ENCODE measurements at regions not wholly inside any gene's neighbourhood (a gene's known extent, or its start where the extent isn't known, plus 50 kb on each side); places are given as distances from the start of the nearest gene placed in this dataset.

DNA sequence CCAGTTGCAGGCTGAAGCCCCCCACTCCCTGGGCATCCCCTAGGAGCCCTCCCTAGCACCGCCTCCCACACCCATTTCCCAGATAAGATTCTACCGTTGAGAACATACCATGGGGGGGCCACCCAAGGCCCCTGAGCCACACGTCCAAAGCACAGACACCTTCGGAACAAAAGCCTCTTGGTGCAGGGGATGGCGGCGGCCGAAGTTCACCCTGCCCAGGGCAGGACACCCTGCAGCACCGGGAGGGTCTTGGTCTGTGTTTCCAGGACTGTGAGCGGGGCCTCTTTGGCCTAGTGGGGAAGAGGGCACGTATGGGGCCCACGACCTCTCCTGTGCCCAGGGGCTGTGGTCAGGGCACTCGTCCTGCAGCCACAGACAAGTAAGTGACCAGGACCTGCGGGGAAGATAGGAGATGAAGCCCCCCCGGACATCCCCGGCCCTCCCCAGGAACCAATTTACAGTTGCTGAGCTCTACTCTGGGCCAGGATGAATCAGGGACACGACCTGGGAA lies 154.3 kb upstream of the C14orf180 start:
- no peak for DNase-seq (ENCODE audit: low read depth)

DNA sequence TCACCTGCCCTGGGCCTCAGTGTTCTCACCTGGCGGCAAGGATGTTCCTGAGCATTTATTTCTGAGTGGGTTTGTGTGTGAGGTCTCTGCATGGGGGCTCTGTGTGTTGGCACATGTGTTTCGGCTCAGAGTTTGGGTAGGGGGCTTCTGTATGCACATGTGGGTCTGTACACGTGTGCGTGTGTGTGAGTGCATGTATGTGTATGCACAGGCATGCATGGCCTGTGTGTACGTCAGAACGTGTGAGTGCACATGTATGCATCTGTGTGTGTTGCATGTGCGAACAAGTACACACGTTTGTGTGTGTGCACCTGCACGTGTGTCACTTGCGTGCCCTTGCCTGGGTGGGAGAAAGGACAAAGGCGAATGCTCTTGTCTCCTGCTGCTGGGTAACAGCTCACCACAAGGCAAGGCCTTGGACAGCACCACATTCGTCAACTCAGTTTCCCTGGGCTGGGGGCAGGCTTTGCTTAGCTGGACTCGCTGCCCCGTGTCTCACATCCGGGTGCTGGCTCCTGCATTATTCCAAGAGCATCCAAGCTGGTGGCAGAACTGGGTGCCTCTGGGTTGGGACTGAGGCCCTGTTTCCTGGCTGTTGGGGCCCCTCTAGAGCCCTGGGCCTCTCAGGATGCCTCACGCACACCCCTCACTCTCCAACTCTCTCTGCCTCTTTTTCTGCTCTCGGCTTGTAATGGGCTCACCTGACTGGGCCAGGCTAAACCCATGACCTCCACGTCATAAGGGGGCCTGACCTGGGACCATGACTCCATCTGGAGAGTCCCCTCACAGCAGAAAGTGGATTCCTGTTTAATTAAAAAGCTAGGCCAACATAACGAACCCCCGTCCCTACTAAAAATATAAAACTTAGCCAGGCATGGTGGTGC lies 153.6 kb upstream of the C14orf180 start:
- no peak for DNase-seq (ENCODE audit: low read depth)

DNA sequence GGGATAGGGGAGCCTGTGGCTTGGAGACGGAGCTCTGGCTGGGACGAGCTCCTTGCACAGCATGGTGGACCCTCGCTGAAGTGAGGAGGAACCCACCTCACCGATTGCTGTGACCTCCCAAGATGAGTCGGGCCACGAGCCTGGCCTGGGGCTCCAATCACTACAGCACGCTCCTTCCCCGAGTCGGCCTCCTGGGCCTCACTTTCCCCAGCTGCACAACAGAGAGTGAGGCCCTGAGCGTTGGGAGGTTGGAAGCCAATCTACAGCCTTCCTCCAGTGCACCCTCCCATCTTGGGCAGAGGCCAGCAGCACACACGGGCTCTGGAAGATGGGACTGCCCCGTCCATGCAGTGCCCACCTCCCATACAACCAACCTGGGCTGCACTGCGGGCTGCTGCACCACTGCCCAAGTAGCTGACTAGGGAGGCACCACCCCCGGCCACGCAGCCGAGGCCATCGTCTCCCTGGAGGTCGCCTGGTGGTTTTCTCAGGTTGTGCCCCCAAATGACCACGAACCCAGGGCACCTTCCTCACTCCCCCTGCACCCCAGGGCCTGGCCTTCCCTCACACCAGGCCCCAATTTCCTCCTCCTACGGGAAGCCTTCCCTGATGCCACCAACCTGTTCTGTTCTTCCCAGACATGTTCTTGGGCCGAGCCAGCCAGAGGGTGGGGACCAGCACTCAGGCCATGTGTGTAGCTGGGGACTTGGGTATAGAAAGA lies 152.3 kb upstream of the C14orf180 start:
- no peak for DNase-seq (ENCODE audit: low read depth)

DNA sequence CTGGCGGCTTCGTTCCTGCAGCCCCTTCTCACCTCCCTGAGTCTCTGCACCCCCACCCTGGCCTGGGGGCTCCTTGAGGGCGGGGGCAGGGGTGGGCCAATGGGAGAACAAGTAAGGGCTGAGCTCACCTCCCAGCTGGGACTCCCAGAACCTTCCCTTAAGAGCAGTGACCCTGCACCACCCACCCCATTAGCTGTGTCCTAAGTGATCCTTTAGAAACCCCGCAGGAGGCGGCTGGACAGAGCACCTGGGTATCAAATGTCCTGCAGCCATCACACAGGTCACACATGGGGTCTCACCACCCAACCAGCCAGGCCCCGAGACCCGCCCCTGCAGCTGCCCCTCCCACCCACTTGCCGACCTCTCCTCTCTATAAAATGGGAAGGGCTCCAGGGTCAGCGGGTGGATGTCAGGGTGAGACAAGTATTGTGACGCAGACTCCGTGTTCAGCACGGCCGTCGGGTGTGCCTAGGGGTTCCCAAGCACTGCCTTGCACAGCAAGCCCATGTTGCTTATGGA lies 151.2 kb upstream of the C14orf180 start:
- no peak for DNase-seq (ENCODE audit: low read depth)

DNA sequence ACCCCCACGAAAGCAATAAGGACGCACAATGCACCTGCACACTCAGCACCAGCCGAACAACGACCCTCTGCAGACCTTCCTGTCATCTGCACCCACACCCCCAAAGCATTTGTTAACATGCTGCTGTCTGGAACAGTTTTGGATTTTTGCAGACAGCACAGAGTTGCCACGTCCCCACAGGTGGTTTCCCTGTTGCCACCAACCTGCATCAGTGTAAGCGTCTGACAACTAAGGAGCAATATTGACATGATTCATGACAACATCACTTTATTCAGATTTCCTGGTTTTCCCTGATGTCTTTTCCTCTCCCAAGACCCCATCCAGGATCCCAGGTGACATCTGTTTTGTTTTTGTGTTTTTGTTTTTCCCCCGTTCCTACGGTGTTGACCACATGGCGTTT lies 150.7 kb upstream of the C14orf180 start:
- DNase-seq (ENCODE audit: low read depth): no peak

DNA sequence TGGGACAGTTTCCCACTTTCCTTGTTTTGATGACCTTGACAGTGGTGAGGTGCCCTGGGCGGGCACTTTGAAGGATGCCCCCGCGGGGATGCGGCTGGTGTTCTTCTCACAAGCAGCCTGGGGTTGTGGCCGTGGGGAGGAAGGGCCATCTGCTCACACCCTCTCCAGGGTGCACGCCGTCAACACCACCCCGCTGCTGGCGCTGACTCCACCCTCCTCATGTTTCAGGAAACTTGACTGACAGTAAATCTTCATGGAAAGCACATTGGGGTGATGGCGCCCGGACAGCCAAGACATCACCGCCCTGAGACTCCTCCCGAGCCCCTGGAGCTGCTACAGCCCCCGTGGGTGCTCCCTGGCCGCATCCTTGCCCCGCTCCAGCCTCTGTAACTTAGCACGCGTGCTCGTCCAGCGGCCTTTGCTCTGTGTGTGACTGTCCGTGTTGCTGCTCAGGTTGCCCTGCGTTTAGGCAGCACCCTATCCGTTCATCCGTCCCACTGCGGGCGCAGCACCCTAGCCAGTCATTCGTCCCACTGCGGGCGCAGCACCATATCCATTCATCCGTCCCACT lies 150.2 kb upstream of the C14orf180 start:
- no peak for DNase-seq (ENCODE audit: low read depth)

DNA sequence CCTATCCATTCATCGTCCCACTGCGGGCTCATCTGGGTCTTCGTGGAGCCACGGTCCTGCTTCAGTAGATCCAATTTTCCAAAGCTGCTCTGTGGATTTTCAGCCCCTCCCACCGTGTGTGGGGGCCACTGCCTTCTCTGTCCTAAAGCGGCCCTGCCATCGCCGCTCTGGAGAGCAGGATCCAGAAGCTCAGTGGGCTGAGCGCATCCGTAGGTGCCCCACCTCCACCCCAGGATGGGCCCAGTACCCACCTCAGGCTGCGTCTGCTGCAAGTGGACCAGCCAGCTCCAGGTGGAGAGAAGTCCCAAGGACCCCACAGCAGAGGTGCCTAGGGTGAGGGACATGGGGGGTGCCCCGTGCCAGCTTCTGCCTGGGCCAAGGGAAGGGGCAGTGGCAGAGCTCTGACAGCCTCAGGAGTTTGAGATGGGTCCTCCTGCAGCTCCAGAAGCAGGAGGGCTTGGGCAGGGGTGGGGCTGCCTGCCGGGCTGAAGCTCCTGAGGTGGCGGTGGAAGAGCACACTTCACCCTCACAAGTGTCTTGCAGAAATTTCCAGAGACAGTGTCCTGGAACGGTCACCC lies 148.1 kb upstream of the C14orf180 start:
- no peak for DNase-seq (ENCODE audit: low read depth)

DNA sequence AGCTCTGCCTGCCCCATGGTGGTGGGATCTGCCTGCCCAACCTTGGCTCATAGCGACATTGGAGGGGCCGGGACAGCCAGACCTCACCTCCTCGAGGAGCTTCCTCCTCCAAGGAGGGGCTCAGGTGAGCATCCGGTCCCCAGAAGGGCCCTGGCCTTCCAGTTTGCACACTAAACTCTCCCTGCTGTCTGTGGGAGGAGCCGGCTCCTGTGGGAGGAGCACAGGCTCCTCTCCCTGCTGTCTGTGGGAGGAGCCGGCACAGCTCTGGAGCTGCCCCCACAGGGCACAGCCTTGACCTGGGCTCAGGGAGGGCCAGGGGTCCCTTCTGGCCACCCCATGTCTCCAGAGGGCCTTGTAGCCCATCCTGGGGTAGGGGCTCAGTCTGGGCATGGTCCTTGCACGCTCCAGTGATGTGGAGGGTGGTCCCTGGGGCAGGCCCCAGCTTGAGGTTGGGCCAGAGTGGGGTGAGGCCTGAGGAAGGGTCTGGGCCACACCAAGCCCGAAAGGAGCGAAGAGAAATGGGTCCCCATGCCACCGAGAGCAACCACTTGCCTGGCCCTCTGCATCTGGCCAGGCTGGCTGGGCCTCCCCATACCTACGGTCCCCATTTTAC lies 147.5 kb upstream of the C14orf180 start:
- DNase-seq (ENCODE audit: low read depth): no peak

DNA sequence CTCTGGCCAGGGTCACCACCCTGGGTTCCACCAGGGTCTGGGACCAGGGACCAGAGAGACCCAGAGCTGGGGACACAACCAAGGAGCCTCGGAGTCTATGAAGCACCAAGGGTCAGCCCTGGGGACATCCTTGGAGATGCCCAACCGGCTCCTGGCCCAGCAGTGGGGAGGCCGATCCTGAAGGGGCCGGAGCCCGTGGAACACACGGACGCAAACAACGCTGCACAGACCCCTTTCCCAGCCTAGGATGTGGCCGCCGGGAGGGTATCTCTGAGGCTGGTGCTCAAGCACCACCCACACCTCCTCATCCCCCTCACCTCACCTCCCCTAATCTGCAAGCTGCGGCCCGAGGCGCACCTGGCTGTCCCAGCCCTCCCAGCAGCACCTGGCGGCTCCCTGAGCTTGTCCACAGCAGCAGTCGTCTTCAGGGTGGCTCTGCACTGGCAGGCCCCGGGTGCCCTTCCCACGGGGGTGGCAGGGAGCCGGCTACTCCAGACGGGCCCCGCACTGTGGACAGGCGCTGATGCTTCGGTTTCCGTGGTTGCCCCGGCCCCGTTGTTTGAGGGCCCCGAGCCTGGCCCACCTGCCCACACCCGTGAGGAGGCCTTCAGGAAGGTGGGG lies 146.8 kb upstream of the C14orf180 start:
- no peak for DNase-seq (ENCODE audit: low read depth)

DNA sequence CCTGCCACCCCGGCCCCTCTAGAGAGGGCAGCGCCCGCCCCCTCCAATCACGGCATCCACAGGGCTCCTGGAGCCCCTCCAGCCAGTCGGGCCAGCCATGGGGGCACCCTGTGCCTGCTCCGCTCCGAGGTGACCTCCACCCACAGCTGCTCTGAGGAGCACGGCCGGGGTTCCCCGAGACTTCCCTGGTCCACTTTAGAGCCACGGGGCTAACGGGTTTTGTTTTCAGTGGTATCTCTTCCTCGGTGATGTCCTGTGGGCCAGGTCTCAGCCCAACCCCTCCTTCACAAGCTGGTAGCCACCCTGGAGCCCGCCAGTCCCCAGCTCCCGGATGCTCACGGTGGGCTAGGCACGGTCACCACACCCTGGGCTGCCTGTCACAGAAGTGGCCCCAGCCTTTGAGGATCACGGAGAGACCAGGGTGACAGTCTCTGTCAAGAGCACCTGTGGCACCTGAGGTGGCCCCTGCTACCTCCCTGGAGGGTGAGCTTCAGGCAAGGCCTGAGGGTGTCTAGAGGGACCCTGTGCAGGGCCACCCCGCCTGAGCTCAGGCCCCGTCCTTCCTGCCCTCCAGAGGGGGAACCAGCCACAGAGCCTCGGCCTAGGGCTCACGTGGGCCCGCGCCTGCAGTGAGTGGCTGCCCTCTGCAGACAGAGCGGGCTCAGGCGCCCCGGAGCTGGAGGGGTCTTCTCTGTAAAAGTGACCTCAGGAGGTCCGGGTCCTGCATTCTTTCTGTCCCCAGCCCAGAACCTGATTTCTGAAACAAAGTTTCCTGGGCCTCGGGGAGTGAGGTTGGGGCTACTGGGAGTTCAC lies 146.0 kb upstream of the C14orf180 start:
- DNase-seq (ENCODE audit: low read depth): no peak

DNA sequence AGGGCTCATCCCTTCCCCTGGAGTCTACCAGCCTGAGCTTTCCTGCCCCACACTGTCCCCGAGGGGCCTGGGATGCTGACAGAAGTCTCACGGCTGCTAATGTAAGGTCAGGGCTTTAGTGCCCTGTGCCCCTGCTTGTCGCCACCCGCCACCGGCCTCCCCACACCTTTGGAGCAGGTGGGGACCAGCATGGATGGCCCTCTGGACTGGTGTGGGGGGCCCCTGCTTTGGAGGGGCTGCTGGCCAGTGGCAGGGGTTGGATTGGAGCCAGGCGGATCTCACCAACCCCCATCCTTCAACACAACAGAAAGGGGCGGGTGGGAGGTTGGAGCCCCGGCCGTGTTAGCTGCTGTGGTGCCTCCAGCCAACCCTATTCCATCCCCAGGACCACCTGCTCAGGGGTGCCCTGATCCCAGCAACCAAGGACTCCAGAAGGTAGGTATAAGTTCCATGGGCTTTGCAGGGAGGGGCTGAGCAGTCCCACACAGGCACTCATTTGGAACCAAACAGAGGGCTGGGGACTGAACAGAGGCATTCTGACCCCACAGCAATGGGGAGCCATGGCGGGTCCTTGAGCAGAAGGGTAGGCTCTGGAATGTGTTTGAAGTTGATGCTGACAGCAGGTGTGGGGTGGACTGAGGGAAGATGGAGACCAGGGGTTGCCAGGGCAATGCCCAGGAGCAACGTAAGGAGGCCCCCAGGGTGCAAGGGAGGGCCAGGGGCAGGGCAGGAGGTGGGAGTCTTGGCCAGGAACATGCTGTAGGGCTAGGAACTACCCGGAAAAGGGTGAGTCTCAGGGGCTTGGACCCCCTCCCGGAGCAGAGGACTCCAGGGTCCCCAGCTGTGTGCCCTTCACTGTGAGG lies 145.1 kb upstream of the C14orf180 start:
- no peak for DNase-seq (ENCODE audit: low read depth)

DNA sequence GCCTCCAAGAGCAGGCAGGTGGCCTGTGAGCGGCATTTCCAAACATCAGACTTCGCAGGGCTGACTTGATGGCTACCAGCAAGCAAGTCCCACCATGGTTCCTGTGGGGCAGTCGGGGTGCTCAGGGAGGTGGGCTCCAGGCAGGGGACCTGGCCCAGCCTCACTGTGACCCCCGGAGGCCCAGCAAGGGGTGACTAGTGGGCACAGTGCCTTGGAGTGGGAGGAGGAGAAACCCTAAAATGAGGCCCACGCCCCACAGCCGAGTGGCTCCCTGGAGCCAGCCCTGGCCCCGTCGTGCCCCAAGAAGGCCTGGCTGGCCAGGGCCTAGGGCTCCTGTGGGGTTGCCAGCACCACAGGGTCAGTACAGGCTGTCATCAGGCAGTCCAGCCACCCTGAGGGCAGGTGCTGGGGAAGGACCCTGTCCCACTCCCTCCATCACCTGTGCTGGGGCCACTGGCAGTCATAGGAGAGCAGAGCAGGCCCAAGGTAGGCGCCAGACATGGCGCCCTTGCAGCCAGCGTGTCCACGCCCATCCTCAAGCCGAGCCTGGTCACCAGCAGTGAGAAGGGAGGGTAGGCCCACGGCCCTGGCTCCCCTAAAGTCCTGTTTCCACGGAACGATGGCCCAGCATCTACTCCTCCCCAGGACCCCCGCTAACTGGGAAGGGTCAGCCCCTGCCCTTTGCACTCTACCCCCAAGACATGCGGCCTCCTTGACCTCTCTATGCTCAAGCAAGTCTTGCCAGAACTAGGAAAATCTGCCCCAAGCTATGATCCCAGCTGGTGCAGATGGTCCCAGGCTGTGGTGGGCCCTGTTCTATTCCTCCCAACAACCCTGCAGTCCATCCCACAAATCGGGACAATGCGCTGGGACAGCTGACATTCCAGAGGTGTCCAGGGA lies 144.2 kb upstream of the C14orf180 start:
- DNase-seq (ENCODE audit: low read depth): no peak

DNA sequence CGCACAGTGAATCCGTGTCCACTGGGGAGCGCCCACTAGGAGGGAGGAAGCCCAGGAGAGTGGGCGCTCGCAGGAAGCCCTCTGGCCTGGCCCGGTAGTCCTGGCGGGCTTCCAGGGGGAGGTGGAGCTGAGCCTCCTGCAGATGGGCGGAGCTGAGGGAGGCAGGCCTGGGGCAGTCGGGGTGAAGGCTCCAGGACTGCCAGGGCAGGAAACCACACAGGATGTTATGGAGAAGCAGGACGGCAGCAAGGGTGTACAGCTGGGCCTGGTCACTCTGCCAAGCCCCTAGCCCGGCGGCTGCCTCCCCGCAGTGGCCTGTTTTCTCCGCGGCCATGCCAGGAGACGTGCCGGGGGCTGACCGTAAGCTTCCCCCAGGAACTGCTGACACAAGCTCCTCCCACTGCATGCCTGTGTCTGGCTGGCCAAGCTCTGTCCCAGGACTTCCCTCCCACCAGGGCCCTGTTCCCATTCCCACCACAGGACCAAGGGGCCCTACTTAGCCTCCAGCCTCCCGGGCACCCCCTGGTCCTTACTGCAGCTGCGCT lies 143.4 kb upstream of the C14orf180 start:
- DNase-seq (ENCODE audit: low read depth): peak; percentile 70

DNA sequence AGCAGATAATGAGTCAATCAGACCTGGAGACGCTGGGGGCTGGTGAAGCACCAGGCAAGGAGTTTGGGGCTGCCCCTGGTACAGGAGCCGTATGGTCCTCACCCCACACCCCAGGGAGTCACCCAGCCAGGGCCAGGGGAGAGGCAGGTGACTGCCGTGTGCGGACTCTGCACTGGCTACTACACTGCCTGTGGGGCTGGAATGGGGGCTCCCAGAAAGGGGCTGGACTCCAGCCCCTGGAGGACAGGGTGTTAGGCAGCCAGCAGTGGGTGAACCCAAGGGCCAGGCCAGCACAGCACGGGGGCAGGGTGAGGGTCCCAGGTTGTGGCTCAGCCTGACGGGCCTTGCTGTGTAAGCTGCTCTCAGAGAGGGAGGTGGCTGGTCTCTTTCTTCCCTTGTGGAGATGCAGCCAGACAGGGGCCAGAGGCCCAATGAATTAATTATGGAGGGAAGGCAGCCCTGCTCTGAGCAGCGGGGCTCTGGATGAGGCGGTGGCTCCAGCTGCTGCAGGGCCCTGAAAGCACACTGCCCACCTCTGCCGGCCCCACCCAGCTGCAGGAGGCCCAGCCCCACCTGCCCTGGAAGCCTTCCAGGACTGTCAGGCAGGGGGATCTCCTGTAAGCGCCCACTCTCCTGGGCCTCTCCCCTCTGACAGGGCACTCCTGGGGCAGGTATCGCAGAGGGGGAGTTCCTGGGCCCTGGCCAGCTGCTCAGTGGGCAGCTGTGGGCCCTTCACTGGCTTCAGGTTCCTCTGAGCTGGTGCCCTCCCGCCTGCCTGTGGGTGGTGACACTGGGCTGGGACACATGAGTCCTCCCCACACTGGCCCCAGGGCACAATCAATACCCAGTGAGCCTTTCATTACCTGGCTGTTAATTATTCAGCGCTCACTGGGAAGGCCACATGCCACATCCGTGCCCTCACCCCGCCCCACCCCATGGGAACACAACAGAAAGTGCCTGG lies 142.5 kb upstream of the C14orf180 start:
- DNase-seq (ENCODE audit: low read depth): no peak

DNA sequence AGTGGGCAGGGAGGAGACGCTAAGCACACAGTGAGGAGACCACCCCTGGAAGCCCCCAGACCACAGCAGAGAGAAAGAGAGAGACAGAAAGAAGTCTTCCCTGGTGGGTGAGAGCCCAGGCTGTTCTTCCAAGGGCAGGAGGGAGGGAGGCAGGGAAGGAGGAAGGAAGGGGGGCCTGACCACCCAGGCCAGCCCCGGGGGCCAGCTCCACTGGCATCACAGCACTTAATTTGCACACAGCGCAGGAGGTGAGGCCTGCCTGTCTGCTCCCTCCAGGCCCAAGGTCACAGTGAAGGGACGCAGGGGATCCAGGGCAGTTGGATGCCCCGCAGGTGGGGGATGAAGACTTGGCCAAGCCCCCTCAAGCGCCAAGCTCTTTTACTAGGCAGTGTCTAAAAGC lies 141.9 kb upstream of the C14orf180 start:
- DNase-seq (ENCODE audit: low read depth): no peak

DNA sequence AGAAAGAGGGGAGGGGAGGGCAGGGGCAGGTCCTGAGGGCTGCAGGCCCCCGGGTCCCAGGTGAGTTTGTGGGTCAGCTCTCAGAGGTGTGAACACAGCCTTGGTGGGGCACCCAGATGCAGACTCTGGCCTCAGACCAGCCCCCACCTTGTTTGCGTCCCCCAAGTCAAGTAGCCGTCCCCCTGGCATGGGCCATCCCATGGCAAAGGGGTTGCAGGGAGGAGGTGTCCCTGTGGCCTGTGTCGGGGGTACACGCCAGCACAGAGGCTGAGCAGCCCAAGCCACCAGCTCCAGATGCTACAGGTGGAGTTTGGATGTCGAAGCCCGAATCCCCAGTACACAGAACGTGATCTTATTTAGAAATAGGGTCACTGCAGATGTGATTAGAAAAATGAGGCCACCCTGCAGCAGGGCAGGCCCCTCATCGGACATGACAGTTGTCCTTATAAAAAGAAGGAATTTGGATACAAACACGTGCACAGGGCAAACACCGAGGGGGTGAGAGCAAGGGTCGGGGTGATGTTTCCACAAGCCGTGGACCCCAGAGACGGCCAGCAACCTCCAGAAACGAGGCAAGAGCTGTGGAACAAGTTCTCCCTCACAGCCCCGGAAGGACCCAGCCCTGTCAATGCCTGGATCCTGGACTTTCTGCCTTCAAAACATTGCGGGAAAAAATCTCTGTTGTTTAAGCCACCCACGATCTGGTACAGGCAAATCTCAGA lies 141.2 kb upstream of the C14orf180 start:
- DNase-seq (ENCODE audit: low read depth): no peak

All from Daoy (cell line).